Stimulated activated CD4-positive, alpha-beta T cell treated with anti-CD3 and anti-CD28 coated beads, Interleukin-12 subunit alpha, Interleukin-12 subunit beta, amount 100 ng/mL, for 24 hours (primary cell): ENCODE measurements at regions not wholly inside any gene's neighbourhood (a gene's known extent, or its start where the extent isn't known, plus 50 kb on each side); places are given as distances from the start of the nearest gene placed in this dataset.
"Not testable (repeated sequence)": the region's sequence is repeated elsewhere in the genome, so short reads cannot be mapped to it uniquely, and the experiment has no call there.

Source experiments
- DNase-seq, 2 experiments: peaks; one replicate each; pipeline ENCODE4 v3.0.0-alpha.2; 2020; ENCODE audit warnings: low read depth in 2 of 2

DNA sequence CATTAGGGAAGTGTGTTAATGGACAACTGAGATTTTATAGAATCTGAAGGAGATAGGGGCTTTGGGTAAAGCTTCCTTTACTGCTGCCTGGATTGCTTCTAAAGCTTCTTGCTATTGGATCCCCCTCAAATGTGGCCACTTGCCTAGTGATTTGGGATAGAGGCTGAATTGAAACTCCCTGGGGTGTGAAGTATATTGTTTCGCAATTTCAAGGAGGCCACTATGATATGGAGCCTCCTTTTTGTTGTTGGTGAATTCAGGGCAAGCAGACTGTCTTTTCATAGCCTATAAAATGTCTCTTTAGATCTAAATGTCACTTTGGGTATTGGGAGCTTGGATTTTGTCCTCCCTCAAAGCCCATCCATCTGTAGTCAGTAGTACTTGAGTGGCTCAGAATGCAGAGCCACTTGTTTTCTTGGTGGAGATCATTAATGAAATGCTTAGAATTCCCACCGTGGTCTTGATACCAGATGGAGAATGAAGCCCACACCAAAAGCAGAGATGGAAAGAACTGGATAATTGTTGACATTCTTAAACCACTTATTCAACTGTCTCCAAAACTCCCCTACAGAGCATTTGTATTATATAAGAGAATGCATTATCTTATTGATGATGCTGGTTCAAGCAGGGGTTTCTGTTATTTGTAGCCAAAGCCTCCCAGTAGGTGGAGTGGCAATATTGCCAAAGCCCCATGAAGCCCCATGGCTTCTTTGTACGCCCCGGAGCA, 144.3 kb upstream of the KCNE2 start:
- no peak for DNase-seq

DNA sequence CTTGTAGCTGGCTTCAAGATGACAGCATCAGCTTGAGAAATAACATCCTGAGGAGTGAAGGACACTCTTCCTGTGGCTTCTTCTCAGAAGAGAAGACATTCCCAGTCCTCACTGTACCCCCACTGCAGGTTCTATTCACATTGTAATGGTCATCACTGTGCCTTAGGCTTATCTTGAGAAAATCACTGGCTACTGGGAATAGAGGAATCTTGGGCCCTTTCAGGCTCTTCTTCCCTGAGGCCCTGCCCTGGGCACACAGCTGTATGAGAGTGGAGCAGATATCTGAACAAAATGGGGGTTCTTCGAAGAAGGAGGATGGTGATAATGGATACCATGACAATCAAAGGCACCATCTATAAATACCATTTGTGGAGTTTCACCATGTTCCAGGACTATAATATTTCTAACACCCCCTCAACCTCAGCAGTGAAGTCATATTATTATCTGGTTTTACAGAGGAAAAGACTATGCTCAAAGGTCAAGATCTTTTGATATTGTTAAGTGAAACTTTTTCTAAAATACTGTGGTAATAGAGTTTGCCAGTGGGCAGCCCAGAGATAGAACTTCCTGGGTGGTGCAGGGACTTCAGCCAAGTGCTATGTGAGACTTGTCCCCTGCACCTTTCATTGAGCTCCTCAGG, 143.1 kb upstream of the KCNE2 start:
- no peak for DNase-seq

DNA sequence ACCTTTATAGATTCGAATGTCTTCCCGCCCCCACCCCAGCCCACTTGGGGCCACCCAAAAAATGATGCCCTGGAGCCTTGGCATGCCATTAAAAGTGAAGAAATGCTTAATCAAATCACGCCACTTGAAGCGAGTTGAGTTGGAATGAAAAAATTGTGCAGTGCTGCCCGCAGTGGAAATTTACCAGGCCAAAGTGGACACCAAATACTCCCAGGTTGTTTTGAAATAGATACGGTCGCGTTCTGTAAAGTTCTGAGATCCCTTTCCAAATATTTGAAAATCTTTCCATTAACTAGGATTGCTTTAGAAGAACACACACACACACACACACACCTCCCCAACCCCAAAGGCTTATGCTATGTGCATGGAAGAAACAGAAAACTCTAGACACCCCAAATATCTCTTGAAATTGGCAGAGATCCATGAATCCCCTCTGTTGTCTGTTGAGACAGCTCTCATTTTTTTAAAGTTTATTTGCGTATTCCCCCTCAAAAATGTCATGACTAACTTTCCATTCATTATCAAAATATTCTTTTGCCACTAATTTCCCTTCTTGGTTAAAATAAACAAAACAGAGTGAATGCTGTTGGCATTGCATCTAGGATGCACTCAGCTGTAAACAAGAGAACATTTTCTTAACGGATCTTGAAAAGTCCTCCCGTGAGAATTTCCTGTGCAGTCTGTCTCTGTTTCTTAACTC, 142.3 kb upstream of the KCNE2 start:
- no peak for DNase-seq

DNA sequence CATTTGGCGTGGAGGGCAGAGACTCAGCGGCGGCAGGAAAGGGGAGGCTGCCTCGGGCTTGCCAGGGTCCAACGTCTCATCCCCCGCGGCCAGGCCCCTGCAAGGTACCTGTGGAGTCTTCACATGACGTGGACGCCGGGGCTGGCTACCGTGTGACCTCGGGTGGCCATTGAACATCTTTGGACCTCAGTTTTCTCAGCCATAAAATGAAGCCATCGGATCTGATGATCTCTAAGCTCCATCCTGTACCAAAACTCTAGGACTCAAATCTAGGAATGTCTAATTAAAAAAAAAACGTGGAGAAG, 141.8 kb upstream of the KCNE2 start:
- DNase-seq, result no peak

DNA sequence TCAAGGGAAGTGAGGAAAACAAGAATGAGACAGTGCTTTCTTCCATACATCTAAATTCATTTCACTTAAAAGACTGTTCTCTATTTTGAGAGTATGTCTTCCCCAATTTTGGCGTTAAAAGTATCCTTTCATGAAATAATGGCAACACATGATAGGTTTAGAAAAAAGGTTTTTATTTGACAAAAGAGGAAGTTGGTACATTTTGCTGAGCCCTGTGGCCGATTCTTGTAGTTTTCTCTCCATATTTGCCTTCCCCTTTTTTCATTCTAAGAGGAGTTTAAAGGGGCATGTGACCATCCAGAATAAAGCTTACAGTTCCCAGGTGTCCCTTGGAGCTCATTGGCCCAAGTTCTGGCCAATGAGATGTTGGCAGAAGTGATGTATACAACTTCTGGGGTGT, 140.4 kb upstream of the KCNE2 start:
- no peak for DNase-seq

DNA sequence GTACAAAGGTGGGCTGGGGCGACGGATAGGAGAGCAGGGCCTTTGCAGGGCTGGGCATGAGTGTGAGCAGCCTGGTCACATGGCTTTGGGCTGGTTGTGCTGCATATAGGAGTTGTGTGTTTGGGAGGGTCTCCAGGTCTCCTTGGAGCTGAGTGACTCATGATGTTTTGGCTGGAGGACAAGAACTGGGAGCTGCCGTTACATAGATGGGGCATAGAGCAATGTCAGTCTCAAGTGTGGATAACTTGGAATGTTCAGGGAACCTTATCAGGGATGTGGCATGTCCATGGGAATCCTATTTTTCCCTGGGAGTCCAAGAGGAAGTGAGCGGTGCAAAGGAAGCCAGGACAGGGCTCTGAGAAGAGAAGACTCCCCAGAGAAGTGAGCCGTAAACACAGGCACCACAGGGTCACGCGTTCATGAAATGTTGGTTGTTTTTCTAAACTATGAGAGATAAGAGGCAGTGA, 136.4 kb upstream of the KCNE2 start:
- no peak for DNase-seq

DNA sequence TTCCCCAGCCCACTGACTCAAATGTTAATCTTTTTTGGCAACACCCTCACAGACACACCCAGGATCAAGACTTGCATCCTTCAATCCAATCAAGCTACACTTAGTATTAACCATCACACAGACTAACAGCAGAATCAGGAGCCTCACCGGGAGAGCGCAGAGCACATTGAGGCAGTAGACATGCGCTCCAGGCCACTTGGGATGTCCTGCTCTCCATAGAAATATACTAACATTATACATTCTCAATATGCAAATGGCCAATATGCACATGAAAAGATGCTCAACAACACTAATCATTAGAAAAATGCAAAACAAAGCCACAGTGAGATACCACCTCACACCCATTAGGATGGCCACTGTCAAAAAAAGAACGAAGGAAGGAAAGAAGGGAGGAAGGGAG, 135.0 kb upstream of the KCNE2 start:
- no peak for DNase-seq

DNA sequence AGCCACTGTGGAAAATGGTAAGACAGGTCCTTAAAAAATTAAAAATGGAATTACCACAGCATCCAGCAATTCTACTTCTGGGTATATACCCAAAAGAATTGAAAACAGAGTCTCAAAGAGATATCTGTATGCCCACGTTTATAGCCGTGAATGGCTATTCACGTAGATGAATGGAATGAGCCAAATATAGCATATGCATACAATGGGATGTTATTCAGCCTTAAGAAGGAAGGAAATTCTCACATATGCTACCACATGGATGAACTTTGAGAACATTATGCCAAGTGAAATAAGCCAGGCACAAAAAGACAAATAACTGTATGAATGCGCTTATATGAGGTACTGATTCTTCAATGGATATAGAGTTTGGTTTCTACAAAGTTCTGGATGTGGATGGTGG, 134.5 kb upstream of the KCNE2 start:
- no peak for DNase-seq

DNA sequence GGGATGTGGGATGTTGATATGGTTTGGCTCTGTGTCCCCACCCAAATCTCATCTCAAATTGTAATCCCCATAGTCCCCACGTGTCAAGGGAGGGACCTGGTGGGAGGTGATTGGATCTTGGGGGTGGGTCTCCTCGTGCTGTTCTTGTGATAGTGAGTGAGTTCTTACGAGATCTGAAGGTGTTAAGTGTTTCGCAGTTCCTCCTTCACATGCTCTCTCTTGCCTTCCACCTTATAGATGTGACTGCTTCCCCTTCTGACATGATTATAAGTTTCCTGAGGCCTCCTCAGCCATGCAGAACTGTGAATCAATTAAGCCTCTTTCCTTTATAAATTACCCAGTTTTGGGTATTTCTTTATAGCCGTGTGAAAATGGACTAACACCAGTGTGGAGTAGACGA, 130.1 kb upstream of the KCNE2 start:
- DNase-seq, result not testable (repeated sequence)

DNA sequence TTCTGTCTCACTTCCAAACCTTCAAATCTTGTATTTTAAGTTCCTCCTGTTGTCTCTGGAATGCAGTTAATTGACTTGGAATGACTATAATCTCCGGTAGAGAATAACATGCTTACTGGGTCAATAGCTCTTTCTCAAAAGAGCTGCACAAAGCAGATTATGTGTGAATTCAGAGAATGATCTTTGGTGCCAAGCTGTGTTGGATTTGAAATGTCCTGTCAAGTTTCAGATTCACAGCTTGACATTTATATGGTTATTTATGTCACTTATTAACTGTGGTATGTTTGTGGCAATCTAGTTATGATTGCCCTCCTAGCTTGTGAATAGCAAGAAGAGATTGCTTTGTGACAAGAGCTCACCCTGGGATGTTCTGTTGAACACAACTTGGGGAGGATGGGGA, 128.3 kb upstream of the KCNE2 start:
- no peak for DNase-seq

DNA sequence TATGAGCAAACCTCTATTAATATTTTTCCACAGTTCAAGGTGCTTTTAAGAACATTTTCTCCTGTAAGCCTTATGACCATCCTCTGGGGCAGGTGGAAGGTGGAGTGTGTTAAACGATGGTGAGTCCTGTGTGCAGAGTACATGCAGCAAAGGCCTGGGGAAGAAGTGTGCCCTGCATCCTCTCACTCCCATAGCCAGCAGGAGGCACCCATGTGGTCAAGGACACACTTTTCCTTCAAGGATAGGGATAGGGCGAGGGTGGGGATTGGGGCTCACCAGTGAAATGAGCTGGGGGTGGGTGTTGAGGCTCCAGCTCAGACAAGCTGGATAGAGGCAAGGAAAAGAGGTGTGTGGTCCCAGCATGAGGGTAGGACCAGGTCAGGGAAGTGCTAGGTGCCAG, 120.8 kb upstream of the KCNE2 start:
- no peak for DNase-seq

DNA sequence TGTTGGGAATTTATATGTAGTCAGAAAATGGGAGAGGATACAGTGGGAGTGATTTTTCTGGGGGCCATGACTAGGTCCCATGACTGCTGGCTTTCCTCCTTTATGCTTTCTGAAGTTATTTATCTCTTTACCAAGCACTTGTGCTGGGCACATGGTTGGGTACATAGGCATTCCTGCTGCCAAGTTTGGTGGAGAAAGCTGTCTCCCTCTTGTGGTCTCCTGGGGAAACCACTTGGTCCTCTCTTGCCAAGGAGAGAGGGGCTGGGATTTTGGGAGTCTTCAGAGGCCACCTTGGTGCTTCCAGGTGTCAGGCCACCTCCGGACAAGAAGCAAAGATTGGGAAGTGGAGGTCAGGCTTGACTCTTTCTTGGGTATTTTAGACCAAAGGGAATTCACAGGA, 120.2 kb upstream of the KCNE2 start:
- peak in 1 of 2 experiments; percentile 8 for DNase-seq

DNA sequence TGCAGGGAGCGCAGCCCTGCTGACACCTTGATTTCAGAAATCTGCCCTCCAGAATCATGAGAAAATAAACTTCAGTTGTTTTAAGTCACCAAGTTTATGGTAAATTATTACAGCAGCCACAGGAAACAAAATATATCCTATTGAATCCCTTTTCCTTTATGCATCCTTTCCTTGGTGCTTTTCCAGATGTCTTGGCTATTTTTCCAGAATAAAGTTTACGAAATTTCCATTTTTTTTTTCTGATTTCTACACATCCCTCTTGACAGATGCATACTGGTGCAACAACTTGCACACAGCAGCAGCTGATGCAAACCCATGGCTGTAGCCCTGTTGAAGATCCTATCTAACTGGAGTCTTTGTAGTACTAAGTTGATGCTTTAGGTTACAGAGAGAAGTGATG, 111.1 kb upstream of the KCNE2 start:
- DNase-seq, result no peak

DNA sequence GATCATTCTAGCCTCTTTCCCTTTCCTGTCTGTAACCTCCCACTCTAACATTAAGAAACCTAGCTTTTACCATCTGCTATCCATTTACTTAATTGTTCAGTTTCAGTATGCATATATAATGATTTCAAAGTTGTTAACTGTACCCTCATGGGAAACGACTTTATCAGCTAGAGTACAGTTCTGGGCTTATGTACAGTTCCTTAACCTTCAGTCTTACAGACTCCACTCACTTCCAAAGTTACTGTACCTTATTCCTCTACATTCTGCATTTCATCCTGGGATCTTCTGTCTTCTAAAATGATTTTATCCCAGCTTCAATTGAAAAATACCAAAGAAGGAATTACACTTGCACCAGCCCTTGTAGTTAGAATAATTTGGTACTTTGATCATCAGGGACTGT, 108.7 kb upstream of the KCNE2 start:
- DNase-seq, result no peak

DNA sequence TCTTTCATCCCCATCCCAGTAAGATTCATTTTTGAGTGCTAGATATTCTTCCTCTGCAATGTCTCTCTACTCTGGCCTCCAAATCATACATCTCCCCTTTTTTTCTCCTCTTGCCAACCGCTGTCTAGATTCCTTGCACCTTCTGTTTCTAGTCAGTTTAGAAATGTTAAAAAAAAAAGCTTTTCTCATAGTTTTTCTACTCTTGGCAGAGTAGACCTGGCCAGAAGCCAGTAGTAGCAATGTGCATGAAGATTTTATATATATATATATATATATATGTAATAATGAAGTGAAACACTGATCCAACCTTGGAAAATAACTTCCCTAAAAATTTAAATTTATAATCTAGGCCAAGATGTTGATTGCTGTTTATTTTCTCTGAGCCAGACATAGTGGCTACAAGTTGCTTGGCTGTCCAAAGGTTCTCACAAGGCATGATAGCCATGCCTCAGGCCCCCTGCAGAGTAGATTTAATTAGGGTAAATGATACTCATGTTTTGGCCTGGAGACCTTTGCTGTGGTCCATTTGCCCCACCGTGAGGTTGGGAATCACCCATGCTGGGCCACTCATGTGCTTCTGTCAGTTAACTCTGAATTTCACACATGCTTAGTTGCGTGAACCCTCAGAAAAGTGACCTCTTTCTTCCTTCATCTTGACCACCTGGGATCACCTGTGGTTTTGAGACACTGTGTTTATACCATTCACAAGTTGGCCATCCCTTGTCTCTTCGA, 103.4 kb upstream of the KCNE2 start:
- no peak for DNase-seq

DNA sequence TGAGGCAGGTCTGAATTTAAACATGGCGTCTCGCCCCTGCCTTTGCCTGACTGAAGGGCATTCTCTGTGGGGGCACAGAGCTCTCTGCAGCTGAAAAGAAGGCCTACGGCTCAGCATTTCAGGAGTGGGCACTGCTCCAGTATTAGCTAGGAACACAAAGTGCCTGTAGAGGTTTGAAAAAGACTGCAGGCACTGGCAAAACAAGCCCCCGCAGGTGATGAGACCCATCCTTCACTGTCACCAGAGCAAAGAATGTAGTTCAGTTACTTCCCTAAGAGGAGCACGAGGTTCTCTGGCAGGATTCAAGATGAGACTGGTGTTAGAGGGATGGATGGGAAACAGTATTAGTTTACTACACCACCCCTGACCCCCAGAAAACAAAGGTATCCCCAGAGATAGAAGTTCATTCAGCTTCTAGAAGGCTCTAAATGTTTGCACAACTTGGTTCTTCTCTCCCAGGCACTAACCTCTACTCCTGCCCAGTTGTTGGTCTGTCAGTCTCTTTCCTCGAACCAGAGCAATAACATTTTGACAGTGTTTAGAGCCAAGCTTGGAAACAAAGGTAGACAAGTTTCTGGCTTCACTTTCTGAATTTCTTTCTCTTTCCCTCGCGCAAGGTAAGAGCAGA, 101.9 kb upstream of the KCNE2 start:
- no peak for DNase-seq

DNA sequence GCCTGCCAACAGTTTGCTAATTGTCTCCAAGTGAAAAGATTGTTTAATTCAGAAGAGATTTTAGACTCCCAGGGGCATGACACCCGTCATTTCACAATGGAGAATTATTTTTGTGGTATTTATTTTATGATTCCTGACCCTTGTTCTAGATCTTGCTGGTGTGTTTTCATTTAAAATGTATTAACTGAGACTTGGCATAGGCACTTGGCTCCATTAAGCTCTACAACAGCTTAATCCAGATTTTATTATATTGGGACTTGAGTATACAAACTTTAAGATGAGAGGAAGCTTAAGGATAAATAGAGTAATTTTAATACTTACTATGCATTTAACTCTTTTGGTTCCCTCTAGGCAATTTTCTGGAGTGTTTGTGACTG, 101.3 kb upstream of the KCNE2 start:
- no peak for DNase-seq

DNA sequence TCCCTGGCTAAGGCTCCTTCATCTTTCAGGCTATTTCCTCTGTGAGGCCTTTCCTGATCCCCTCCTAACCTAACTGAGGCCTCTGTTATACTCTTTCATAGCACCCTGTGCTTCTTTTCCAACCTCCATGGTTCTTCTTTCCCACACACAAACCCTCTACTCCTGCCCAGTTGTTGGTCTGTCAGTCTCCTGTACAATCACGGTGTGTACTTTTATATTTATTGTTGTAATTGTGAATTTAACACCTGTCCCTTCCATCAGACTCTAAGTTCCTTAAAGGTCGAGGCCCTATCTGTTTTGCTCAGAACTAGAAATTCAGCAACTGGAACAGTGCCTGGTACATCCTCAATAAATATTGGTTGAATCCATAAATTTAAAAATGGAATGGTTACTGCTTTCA, 100.2 kb upstream of the KCNE2 start:
- no peak for DNase-seq

DNA sequence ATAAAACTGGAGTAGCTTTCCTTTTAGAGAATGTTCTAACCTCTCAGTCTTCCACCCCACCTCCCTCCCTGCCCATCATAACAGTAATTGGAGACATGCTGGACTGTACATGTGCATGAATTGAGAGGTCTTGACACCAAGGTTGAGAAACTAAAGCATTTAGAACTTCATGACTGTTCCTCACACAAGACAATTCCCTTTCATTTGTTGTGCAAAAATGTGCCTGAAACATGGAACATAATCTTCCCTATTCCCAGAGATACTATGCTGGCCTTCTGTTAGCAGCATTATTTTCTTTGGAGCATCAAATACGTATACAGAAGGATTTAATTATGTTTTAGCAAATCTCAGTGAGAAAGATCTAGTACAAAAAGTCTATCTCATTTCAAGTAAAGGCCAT, 97.5 kb upstream of the KCNE2 start:
- no peak for DNase-seq

DNA sequence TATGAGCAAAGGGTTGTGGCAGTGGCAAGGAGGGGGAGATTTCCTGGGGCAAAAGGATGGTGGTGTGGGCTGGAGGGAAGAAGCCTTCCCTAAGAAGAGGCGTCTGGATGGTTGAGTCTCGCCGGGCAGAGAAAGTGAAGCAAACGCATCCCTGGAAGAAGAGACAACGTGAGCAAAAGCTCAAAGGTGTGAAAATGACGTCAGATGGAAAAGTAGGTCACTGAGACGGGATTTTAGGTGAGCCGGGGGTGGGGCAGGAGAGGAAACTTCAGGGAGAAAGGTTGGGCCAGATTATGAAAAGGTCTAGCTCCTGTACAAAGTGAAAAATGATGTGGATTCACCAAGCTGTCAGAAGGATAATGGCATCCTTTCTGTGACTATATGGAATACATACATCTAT, 95.3 kb upstream of the KCNE2 start:
- DNase-seq, result no peak

DNA sequence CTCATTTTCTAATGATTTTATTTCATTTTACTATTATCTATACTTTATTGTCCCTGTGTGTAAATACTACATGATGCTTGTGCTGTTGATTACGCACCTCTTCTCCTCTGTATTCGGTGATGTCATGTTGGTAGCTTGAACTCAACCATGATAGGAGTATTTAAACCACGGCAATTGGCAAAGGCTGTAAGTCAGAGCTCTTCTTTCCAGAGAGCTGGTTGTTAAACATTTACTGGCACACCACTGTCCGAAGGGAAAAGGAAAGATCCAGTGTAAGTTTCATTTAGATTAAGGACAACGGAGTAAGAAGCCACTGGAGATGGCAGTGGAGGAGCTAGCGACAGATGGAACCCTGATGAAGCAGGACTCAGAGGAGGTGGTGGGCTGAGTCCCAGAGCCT, 93.4 kb upstream of the KCNE2 start:
- no peak for DNase-seq

DNA sequence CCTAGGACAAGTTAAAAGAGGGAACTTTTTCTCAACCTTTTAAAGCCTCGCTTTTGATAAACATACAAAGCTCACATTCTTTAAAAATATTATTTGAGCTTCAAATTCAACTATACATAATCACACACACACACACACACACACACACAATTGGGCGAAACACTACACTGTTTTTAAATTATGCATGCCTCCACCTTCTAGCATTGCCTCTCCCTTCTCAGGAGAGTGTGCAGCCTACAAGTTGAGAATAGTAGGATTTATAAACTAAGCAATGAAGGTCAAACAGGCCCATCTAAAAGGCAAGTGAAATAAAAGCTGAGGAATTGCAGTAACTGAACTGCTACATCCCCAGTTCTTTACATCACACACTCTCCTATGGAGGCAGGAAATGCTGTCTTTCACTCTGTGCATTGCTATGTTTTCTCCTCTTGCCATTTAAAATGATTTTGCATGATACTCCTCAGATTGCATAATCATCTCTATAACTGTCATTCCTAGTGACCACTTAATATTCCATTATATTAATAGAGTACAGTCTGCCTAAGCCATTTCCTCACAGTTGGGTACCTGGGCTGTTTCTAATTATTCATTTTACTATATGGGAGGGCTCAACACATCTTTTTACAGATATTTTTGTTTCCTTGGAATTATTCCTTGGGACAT, 92.5 kb upstream of the KCNE2 start:
- DNase-seq, result no peak
